ENCODE measurements at regions not wholly inside any gene's neighbourhood (a gene's known extent, or its start where the extent isn't known, plus 50 kb on each side); places are given as distances from the start of the nearest gene placed in this dataset.

DNA sequence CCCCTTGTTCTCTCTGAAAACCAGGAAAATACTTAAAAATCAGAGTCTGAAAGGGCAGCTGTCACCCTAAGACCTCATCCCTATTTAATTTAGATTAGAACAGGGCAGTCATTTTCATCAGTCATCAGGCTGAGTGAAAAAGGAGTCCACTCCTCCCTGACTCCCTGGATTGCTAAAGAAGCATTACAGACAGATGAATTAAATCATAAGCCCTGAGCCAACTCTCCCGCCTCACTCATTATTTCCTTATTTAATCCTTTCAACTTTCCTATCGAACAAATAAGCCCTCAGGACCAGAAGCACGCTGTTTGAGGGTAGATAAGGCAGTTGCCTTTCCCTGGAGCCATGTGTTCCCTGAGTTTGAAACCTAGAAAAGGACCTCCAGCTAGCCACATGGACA, 201.9 kb upstream of the ANKRD55 start:
- Histone ChIP-seq H3K4me3 (replicated peaks in 1 of 3; ENCODE audit: insufficient read depth in 1 of 3, low read depth in 2 of 3, low read length in 3 of 3) (no peak overlapping the region), H3K9me3 (ENCODE audit: low read length) (no peaks in the 10 kb centered on the region), H3K79me2 (ENCODE audit: insufficient read depth, low read length) (no peaks in the 10 kb centered on the region), H3K27me3 (ENCODE audit: control insufficient read depth in 1 of 2, insufficient read depth in 2 of 2, low read length in 2 of 2) (no peaks in the 10 kb centered on the region), H4K20me1 (ENCODE audit: insufficient read depth, low read length) (no peaks in the 10 kb centered on the region), H3K4me2 (ENCODE audit: low read depth, low read length) (no peak overlapping the region), H3K4me1 (ENCODE audit: insufficient read depth, low read length) (peaks cover 46% of the 10 kb centered on the region), H3K36me3 (replicated peaks in 1 of 2; ENCODE audit: control insufficient read depth in 1 of 2, insufficient read depth in 2 of 2, low read length in 2 of 2) (no peaks in the 10 kb centered on the region), H3K9ac (ENCODE audit: insufficient read depth, low read depth, low read length) (no peak overlapping the region), H3K27ac (ENCODE audit: extremely low read length, insufficient read depth, low read length) (no peak overlapping the region), H2AFZ (ENCODE audit: low read length) (no peak overlapping the region)
- ChIA-PET CTCF (ENCODE audit: low intra/inter-chr PET ratio, low total read pairs) (no interaction called here), POLR2A (no interaction called here)
- no TSS peak for BruUV-seq (replicated peaks)
- FAIRE-seq, result no peak
- intact Hi-C loops (cut with micrococcal nuclease; ENCODE audit: unreplicated experiment) (no loop called here), in situ Hi-C loops (cut with HindIII; ENCODE audit: extremely low pct_ligation_motif_present, low pct_unique_long_range_greater_than_20kb) (no loop called here)
- no peak for DNase-seq (ENCODE audit: low spot score)
- no peak for ATAC-seq
- TF ChIP-seq, protein P1, sequence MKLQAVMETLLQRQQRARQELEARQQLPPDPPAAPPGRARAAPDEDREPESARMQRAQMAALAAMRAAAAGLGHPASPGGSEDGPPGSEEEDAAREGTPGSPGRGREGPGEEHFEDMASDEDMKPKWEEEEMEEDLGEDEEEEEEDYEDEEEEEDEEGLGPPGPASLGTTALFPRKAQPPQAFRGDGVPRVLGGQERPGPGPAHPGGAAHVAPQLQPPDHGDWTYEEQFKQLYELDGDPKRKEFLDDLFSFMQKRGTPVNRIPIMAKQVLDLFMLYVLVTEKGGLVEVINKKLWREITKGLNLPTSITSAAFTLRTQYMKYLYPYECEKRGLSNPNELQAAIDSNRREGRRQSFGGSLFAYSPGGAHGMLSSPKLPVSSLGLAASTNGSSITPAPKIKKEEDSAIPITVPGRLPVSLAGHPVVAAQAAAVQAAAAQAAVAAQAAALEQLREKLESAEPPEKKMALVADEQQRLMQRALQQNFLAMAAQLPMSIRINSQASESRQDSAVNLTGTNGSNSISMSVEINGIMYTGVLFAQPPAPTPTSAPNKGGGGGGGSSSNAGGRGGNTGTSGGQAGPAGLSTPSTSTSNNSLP (IDR thresholded peaks at IDR 0.05; ENCODE audit: low read depth, low read length), result no peak
- TF ChIP-seq RFX3 (CRISPR knock-in tag; IDR thresholded peaks at IDR 0.05), result no peak
- WGBS (ENCODE audit: low lambda C conversion rate), result 100% methylated on average over 3 of the region's 3 CpGs

DNA sequence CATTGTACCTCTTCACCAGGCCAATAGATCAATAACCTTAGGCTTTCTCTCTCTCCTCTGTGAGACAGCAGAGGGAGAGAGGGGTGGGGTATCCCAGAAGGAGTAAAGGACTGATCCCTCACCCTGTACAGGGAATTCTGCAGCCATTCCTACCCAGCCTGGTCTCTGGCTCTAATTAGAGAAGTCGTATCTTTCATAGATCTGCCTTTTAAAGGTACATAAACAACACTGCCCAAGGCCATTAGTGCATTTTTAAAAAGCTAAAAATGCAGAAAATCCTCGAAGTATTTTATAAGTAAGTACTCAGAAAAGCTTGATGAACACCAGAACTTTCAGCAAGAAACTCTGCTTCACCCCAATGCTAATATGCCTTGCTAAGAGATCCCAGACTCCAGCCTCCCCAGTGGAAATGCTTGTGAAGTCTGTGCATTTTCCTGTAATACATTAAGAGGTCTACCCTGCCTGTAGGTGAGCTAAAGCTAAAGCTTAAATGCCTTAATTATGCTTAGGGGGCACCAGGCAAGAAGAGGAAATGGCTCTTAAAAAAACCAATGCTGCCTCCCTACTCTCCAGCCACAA, 200.0 kb upstream of the ANKRD55 start:
- intact Hi-C loops (cut with micrococcal nuclease; ENCODE audit: unreplicated experiment), result no loop called here
- DNase-seq (ENCODE audit: low spot score), result no peak
- Histone ChIP-seq H3K4me1 (ENCODE audit: insufficient read depth, low read length) (peaks cover 57% of the 10 kb centered on the region), H3K4me3 (replicated peaks in 1 of 3; ENCODE audit: insufficient read depth in 1 of 3, low read depth in 2 of 3, low read length in 3 of 3) (no peak overlapping the region), H3K4me2 (ENCODE audit: low read depth, low read length) (no peak overlapping the region), H4K20me1 (ENCODE audit: insufficient read depth, low read length) (no peaks in the 10 kb centered on the region), H2AFZ (ENCODE audit: low read length) (no peak overlapping the region), H3K9me3 (ENCODE audit: low read length) (no peaks in the 10 kb centered on the region), H3K27ac (ENCODE audit: extremely low read length, insufficient read depth, low read length) (no peak overlapping the region), H3K79me2 (ENCODE audit: insufficient read depth, low read length) (no peaks in the 10 kb centered on the region), H3K36me3 (replicated peaks in 1 of 2; ENCODE audit: control insufficient read depth in 1 of 2, insufficient read depth in 2 of 2, low read length in 2 of 2) (no peaks in the 10 kb centered on the region), H3K27me3 (ENCODE audit: control insufficient read depth in 1 of 2, insufficient read depth in 2 of 2, low read length in 2 of 2) (no peaks in the 10 kb centered on the region), H3K9ac (ENCODE audit: insufficient read depth, low read depth, low read length) (no peak overlapping the region)
- in situ Hi-C loops (cut with HindIII; ENCODE audit: extremely low pct_ligation_motif_present, low pct_unique_long_range_greater_than_20kb), result no loop called here
- POLR2A ChIA-PET, result interaction anchor here (1.1 kb wide), 1 partner anchor 43 kb away, joined by 3 read pairs; no protein-coding TSS in a partner anchor
- ATAC-seq, result no peak
- no TSS peak for BruUV-seq (replicated peaks)
- FAIRE-seq, result no peak
- CTCF ChIA-PET (ENCODE audit: low intra/inter-chr PET ratio, low total read pairs), result no interaction called here
- 74% methylated on average over 2 of the region's 2 CpGs for WGBS (ENCODE audit: low lambda C conversion rate)
- TF ChIP-seq ZNF430 (CRISPR knock-in tag; IDR thresholded peaks at IDR 0.05) (no peak), KLF6 (CRISPR knock-in tag; IDR thresholded peaks at IDR 0.05) (no peak), SRY (CRISPR knock-in tag; IDR thresholded peaks at IDR 0.05) (no peak), ZBTB20 (CRISPR knock-in tag; IDR thresholded peaks at IDR 0.05; ENCODE audit: borderline replicate concordance, low read depth) (no peak), ZNF335 (CRISPR knock-in tag; IDR thresholded peaks at IDR 0.05) (no peak)
- TF ChIP-seq, protein P2, sequence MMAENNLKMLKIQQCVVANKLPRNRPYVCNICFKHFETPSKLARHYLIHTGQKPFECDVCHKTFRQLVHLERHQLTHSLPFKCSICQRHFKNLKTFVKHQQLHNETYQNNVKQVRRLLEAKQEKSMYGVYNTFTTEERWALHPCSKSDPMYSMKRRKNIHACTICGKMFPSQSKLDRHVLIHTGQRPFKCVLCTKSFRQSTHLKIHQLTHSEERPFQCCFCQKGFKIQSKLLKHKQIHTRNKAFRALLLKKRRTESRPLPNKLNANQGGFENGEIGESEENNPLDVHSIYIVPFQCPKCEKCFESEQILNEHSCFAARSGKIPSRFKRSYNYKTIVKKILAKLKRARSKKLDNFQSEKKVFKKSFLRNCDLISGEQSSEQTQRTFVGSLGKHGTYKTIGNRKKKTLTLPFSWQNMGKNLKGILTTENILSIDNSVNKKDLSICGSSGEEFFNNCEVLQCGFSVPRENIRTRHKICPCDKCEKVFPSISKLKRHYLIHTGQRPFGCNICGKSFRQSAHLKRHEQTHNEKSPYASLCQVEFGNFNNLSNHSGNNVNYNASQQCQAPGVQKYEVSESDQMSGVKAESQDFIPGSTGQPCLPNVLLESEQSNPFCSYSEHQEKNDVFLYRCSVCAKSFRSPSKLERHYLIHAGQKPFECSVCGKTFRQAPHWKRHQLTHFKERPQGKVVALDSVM (CRISPR knock-in tag; IDR thresholded peaks at IDR 0.05), result no peak
- TF ChIP-seq, protein P3, sequence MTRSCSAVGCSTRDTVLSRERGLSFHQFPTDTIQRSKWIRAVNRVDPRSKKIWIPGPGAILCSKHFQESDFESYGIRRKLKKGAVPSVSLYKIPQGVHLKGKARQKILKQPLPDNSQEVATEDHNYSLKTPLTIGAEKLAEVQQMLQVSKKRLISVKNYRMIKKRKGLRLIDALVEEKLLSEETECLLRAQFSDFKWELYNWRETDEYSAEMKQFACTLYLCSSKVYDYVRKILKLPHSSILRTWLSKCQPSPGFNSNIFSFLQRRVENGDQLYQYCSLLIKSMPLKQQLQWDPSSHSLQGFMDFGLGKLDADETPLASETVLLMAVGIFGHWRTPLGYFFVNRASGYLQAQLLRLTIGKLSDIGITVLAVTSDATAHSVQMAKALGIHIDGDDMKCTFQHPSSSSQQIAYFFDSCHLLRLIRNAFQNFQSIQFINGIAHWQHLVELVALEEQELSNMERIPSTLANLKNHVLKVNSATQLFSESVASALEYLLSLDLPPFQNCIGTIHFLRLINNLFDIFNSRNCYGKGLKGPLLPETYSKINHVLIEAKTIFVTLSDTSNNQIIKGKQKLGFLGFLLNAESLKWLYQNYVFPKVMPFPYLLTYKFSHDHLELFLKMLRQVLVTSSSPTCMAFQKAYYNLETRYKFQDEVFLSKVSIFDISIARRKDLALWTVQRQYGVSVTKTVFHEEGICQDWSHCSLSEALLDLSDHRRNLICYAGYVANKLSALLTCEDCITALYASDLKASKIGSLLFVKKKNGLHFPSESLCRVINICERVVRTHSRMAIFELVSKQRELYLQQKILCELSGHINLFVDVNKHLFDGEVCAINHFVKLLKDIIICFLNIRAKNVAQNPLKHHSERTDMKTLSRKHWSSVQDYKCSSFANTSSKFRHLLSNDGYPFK (CRISPR knock-in tag; IDR thresholded peaks at IDR 0.05; ENCODE audit: borderline replicate concordance), result no peak
- TF ChIP-seq, protein P4, sequence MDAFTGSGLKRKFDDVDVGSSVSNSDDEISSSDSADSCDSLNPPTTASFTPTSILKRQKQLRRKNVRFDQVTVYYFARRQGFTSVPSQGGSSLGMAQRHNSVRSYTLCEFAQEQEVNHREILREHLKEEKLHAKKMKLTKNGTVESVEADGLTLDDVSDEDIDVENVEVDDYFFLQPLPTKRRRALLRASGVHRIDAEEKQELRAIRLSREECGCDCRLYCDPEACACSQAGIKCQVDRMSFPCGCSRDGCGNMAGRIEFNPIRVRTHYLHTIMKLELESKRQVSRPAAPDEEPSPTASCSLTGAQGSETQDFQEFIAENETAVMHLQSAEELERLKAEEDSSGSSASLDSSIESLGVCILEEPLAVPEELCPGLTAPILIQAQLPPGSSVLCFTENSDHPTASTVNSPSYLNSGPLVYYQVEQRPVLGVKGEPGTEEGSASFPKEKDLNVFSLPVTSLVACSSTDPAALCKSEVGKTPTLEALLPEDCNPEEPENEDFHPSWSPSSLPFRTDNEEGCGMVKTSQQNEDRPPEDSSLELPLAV (CRISPR knock-in tag; conservative IDR thresholded peaks at IDR 0.05; ENCODE audit: low read depth), result no peak

Measured in HepG2 (cell line).